Breast epithelium (tissue), 3 donors: ENCODE measurements at regions not wholly inside any gene's neighbourhood (a gene's known extent, or its start where the extent isn't known, plus 50 kb on each side); places are given as distances from the start of the nearest gene placed in this dataset.

Experiments
- POLR2A ChIP-seq: fragments of 450-650 bp; IDR thresholded peaks from one replicate; pipeline ENCODE4 v1.6.1; 2016; ENCODE audit warnings: antibody characterized with exemption, mild to moderate bottlenecking, moderate library complexity
- TF ChIP-seq, protein P1 (sequence below), 3 donors: fragments of 450-650 bp; IDR thresholded peaks; one replicate each; pipeline ENCODE4 v1.5.1; 2016 to 2017; ENCODE audit warnings: antibody characterized with exemption in 3 of 3, mild to moderate bottlenecking in 3 of 3, moderate library complexity in 3 of 3

DNA sequence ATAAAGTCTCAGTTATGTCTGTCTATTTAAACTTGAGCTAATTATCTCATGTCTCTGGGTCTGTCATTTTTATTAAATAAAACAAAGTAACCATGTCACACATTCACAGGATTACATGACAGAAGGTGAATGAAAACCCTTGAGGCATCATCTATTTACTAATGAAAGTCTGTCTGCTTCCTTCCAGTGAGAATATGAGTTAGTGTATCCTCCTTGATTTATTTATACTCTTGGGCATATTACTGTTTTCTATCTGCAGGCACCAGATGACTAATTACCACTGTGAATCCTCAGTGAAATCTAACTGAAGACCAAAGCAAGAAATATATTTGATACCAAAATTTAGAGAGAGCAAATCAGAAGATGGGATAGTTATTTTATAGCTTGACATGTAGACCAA lies 163.7 kb downstream of the CDC14C start:
- TF ChIP-seq, protein P1, sequence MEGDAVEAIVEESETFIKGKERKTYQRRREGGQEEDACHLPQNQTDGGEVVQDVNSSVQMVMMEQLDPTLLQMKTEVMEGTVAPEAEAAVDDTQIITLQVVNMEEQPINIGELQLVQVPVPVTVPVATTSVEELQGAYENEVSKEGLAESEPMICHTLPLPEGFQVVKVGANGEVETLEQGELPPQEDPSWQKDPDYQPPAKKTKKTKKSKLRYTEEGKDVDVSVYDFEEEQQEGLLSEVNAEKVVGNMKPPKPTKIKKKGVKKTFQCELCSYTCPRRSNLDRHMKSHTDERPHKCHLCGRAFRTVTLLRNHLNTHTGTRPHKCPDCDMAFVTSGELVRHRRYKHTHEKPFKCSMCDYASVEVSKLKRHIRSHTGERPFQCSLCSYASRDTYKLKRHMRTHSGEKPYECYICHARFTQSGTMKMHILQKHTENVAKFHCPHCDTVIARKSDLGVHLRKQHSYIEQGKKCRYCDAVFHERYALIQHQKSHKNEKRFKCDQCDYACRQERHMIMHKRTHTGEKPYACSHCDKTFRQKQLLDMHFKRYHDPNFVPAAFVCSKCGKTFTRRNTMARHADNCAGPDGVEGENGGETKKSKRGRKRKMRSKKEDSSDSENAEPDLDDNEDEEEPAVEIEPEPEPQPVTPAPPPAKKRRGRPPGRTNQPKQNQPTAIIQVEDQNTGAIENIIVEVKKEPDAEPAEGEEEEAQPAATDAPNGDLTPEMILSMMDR (IDR thresholded peaks at IDR 0.05), result no peak
- no peak for TF ChIP-seq POLR2A
